ENCODE measurements at regions not wholly inside any gene's neighbourhood (a gene's known extent, or its start where the extent isn't known, plus 50 kb on each side); places are given as distances from the start of the nearest gene placed in this dataset.

DNA sequence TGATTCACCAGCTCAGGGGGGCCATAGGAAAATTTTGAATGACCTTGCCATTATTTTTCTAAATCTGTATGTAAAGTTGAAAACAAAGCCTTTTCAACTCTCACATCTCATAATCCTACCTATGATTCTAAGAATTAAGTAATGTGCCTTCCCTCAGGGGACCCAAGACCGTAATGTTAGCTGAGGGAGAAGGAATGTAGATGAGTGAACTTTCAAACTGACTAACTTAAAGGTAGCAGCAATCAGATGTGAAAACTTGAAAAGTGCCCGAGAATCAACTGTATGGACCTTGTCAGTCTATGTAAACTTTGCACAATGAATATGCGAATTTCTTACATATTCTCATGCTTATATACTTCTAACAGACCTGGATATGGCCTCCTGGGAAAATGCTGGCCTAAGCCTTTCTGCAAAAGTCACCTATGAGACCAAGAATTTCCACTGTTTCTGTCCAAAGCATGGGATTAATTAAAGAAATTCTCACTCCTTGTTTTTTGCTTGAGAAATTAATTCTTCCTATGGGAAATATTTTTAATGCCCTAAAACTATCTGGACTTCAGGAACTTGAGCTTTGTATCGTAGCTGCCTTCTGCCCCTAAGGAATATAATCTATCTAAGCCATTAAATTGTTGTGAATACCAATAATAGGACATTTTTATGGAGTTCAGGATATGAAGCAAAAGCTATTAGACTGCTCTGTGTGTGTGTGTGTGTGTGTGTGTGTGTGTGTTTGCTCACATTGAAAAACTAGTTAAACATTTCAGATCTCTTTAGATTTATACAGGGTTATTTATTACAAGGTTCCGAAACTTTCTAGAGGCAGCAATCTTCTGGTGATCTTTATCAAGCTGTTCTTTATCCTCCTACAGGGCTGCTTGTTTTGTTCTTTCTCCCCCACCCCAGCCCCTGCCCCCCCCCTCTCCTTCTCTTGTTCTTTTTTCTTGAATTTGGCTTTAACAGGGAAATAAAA, 169.1 kb upstream of the CLINT1 start:
- TF ChIP-seq CTCF (conservative IDR thresholded peaks at IDR 0.05 in 1 of 2, IDR thresholded peaks at IDR 0.05 in 1 of 2; ENCODE audit: extremely low read depth in 1 of 2, insufficient read depth in 1 of 2, low read depth in 1 of 2, low read length in 2 of 2), result no peak
- no peak for TF ChIP-seq EZH2 (IDR thresholded peaks at IDR 0.05; ENCODE audit: borderline replicate concordance, low read length)
